ENCODE measurements at regions not wholly inside any gene's neighbourhood (a gene's known extent, or its start where the extent isn't known, plus 50 kb on each side); places are given as distances from the start of the nearest gene placed in this dataset.

DNA sequence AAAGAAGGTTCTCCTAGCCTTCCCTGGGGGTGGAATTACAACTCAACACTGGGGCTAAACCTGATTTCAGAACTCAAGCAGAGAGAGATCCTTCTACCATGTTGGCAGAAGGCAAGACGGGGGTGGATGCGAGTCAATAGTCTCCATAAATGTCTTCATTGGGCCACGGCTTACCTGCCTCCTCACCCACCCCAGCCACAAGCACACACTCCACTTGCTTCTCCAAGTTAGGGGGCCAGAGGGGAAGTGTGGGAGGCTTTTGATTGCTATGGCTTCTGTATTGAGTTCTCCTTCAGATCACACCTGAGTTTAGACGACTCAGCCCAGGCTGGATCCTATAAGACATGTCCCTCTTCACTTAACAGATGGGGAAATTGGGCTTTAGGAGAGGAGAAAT, 178.9 kb downstream of the UACA start:
- H3K4me3 ChIP-seq (ENCODE audit: low read depth, low read length), result no peak overlapping the region
- no peak overlapping the region for H3K27ac ChIP-seq (ENCODE audit: low read depth, low read length)
- peaks cover 9% of the 10 kb centered on the region; the same call in 1 of the 2 replicates for H3K9me3 ChIP-seq (ENCODE audit: control insufficient read depth, insufficient read depth, low read length)
- TF ChIP-seq, protein P1, sequence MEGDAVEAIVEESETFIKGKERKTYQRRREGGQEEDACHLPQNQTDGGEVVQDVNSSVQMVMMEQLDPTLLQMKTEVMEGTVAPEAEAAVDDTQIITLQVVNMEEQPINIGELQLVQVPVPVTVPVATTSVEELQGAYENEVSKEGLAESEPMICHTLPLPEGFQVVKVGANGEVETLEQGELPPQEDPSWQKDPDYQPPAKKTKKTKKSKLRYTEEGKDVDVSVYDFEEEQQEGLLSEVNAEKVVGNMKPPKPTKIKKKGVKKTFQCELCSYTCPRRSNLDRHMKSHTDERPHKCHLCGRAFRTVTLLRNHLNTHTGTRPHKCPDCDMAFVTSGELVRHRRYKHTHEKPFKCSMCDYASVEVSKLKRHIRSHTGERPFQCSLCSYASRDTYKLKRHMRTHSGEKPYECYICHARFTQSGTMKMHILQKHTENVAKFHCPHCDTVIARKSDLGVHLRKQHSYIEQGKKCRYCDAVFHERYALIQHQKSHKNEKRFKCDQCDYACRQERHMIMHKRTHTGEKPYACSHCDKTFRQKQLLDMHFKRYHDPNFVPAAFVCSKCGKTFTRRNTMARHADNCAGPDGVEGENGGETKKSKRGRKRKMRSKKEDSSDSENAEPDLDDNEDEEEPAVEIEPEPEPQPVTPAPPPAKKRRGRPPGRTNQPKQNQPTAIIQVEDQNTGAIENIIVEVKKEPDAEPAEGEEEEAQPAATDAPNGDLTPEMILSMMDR (IDR thresholded peaks at IDR 0.05; ENCODE audit: low read depth, low read length), result no peak
- ChIA-PET POLR2A (no interaction called here), CTCF (interaction anchor here (1.3 to 1.9 kb wide), 3 partner anchors 12 to 227 kb away, joined by 3 to 16 read pairs (median 4); no protein-coding TSS in a partner anchor)
- H3K27me3 ChIP-seq (ENCODE audit: control insufficient read depth, insufficient read depth, low read length), result no peaks in the 10 kb centered on the region
- no peak for DNase-seq (ENCODE audit: low read depth, low spot score)

DNA sequence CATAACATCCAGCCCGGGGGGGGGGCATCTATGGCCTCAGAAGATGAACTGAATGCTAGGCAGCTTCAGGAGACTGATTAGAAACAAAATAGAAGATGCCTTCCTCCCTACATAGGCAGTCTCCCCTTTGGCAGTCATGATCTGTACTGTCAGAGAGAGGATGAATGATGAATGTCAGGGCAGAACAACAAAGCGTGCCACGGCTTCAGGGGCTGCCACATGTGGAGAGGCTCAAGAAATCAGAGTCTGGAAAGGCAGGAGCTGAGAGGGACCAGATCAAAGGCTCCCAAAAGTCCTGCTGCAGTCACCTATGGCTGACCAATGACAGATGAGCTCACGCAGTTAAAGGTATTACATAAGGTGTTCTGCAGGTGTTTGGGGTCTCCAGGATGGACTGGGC, 180.4 kb downstream of the UACA start:
- ChIA-PET CTCF (interaction anchor here (1.0 to 1.1 kb wide), 2 partner anchors 17 to 95 kb away, joined by 3 read pairs; no protein-coding TSS in a partner anchor), POLR2A (interaction anchor here (0.7 kb wide), 1 partner anchor 1111 kb away, joined by 3 read pairs; no protein-coding TSS in a partner anchor)
- H3K4me3 ChIP-seq (ENCODE audit: low read depth, low read length), result no peak overlapping the region

DNA sequence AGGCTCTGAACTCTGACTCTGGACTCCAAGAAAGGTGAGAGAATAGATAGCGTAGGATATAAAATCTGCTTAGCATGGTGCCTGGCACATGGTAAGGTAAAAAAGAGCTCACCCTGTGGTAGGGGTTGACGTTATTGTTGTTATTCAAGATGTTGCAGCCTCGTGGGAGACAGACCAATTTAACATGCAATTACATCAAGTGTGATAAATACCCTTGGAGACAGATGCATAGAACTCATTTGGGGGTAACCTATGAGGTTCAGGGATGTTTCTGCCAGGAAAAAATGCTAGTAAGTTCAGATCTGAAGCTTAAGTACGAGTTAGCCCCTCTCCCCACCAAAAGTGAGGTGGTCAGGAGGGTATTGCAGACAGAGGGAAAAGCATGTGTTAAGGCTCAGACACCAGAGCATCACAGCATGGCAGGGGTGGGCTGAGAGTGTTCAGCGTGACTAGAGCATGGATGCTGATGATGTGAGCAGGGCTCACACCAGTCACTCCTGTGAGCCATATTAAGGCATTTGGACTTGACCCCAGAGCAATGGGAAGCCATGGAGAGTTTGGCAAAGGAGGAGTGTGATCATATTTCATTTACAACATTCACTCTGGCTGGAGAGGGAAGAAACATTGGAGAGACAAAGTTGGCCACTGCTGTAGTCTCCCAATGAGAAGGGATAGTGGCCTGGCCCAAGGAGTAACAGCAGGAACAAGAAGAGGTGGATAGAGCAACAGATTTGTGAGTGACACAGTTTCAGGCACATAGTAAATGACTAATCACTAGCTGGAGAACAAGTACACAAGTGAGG, 181.0 kb downstream of the UACA start:
- no peaks in the 10 kb centered on the region for H3K27me3 ChIP-seq (ENCODE audit: control insufficient read depth, insufficient read depth, low read length)
- no peak overlapping the region for H3K27ac ChIP-seq (ENCODE audit: low read depth, low read length)
- H3K9me3 ChIP-seq (ENCODE audit: control insufficient read depth, insufficient read depth, low read length), result peaks cover 9% of the 10 kb centered on the region; the same call in 1 of the 2 replicates
- H3K4me3 ChIP-seq (ENCODE audit: low read depth, low read length), result no peak overlapping the region
- TF ChIP-seq, protein P1 (IDR thresholded peaks at IDR 0.05; ENCODE audit: low read depth, low read length), result no peak
- ChIA-PET POLR2A (interaction anchor here (0.7 kb wide), 1 partner anchor 1110 kb away, joined by 3 read pairs; no protein-coding TSS in a partner anchor), CTCF (interaction anchor here (0.8 to 1.1 kb wide), 3 partner anchors 13 to 95 kb away, joined by 3 to 4 read pairs (median 3); no protein-coding TSS in a partner anchor)
- DNase-seq (ENCODE audit: low read depth, low spot score), result peak; percentile 51

More for the DNA sequence above, 180.4 kb downstream of the UACA start:
- TF ChIP-seq, protein P1 (IDR thresholded peaks at IDR 0.05; ENCODE audit: low read depth, low read length), result no peak
- no peak overlapping the region for H3K27ac ChIP-seq (ENCODE audit: low read depth, low read length)
- no peak for DNase-seq (ENCODE audit: low read depth, low spot score)
- peaks cover 9% of the 10 kb centered on the region; the same call in 1 of the 2 replicates for H3K9me3 ChIP-seq (ENCODE audit: control insufficient read depth, insufficient read depth, low read length)
- H3K27me3 ChIP-seq (ENCODE audit: control insufficient read depth, insufficient read depth, low read length), result no peaks in the 10 kb centered on the region

DNA sequence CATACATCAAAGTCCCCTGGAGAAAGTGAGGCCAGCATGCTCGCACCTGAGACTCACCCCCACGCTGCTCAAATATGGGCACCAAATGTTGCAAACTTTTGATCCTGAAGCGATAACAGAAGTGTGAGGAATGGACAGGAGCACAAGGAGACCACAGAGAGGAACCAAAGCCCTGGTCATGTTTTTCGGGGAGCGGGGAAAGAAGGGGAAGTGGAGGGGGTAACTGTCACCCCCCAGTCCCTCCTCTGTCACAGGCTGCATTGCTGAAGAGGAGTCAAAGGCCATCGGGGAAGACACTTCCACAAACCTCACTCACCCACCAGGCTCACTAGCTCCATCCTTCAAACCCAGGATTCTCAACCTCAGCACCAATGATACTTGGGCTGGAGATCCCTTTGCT, 182.4 kb downstream of the UACA start:
- Histone ChIP-seq H3K27me3 (ENCODE audit: control insufficient read depth, insufficient read depth, low read length) (no peaks in the 10 kb centered on the region), H3K9me3 (ENCODE audit: control insufficient read depth, insufficient read depth, low read length) (peaks cover 3% of the 10 kb centered on the region; the same call in 1 of the 2 replicates), H3K27ac (ENCODE audit: low read depth, low read length) (no peak overlapping the region), H3K4me3 (ENCODE audit: low read depth, low read length) (no peak overlapping the region)
- CTCF ChIA-PET, result no interaction called here
- POLR2A ChIA-PET, result no interaction called here
- DNase-seq (ENCODE audit: low read depth, low spot score), result no peak
- TF ChIP-seq, protein P1 (IDR thresholded peaks at IDR 0.05; ENCODE audit: low read depth, low read length), result no peak

DNA sequence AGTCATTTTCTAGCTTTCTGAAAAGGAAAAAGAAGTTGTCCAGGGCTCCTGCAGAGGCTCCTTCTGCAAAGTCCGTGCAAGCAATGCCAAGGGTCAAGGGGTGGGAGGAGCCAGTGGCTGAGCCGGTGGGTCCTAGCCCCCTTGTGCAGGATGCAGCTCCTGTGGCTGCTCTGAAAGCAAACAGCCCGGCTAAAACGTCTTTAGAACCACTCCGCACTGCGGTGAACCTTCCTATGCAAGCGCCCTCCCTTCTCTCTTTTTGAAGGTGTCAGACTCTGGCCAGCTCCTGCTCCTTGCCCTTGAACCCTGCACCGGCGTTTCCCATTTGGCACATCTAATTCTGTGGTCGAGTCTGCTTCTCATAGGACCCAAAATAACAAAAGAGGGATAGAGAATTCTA, 183.1 kb downstream of the UACA start:
- no peaks in the 10 kb centered on the region for H3K27me3 ChIP-seq (ENCODE audit: control insufficient read depth, insufficient read depth, low read length)

More for the DNA sequence above, 183.1 kb downstream of the UACA start:
- TF ChIP-seq, protein P1 (IDR thresholded peaks at IDR 0.05; ENCODE audit: low read depth, low read length), result no peak
- POLR2A ChIA-PET, result no interaction called here
- Histone ChIP-seq H3K4me3 (ENCODE audit: low read depth, low read length) (no peak overlapping the region), H3K9me3 (ENCODE audit: control insufficient read depth, insufficient read depth, low read length) (no peaks in the 10 kb centered on the region), H3K27ac (ENCODE audit: low read depth, low read length) (no peak overlapping the region)
- CTCF ChIA-PET, result interaction anchor here (2.2 kb wide), 1 partner anchor 12 kb away, joined by 6 read pairs; no protein-coding TSS in a partner anchor
- DNase-seq (ENCODE audit: low read depth, low spot score), result no peak

All from AG04450 (cell line).